Right renal pelvis (tissue), 4 donors: ENCODE measurements at regions not wholly inside any gene's neighbourhood (a gene's known extent, or its start where the extent isn't known, plus 50 kb on each side); places are given as distances from the start of the nearest gene placed in this dataset.

Experiments
- DNase-seq, 4 donors: peaks; one replicate each; pipeline ENCODE4 v3.0.0-alpha.2; 2013; ENCODE audit warnings: low read depth in 4 of 4, low spot score in 3 of 4, missing footprints in 1 of 4

DNA sequence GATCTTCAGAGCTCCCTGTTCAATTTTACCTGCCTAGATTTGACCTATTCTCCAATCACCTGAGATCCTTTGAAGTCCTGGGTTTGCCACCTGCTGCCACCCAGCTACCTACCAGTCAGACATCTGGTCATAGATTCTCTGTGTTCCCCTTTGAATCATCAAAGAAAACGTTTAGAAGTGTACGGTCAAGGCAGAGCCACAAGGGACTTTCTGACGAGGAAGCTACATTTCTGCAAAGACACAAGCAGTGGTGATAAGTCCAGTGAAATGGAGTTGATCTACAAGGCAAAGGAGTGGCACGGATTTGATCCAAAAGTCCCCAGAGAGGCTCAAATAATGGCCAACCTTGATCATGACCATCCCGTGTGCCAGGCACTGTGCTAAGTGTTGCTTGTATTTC is 549.9 kb downstream of the MIAT start:
- DNase-seq = no peak

DNA sequence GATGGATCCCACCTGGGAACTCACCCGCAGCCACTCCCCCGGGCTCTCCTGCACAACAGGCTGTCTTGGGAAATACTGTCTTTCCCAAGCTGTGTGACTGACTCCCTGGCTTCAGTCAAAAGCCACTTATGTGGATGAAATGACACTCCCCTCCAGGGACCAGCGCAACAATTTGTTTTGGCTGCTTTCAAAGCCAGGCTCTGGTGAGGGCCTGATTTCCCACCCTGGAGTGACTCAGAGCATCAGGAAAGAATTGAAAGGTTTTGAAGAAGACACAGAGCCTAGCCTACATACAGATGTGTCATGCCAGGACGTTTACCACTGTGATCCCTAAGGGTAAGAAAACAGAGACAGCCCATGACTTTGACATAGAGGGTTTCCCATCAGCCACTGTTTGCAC is 550.5 kb downstream of the MIAT start:
- no peak for DNase-seq

- DNase-seq = no peak
These were observed 552.8 kb downstream of the MIAT start for GRCh38 chr22:27210111-27210730.

GRCh38 chr22:27212102-27212501 is 554.7 kb downstream of the MIAT start:
- DNase-seq = no peak

DNA sequence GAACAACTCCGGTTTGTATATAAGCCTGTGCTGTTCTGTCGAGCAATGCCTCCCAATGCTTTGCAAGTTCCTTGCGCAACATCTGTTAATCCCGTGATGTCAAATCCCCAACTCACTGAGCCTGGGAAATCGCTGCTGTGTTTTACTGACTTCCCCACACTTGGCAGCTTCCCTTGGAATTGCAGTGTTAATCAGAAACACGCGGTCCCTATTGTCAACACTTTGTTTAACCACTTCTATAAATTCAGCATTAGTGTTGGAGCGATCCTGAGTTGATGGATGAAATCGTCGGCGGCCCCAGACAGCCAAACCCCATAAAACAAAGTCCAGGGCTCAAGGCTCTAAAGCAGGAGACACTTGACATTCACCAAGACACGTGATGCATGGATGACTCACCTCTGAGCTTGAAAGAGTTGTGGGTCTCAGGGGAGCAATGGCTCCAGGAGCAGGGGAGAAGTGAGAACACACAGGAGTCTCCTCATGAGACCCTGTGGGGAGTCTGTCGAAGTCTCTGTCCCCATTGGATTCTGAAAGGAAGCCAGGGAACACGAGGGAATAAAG is 555.3 kb downstream of the MIAT start:
- DNase-seq = peak in 3 of 4 donors; percentile 71 to 80 (median 77)

DNA sequence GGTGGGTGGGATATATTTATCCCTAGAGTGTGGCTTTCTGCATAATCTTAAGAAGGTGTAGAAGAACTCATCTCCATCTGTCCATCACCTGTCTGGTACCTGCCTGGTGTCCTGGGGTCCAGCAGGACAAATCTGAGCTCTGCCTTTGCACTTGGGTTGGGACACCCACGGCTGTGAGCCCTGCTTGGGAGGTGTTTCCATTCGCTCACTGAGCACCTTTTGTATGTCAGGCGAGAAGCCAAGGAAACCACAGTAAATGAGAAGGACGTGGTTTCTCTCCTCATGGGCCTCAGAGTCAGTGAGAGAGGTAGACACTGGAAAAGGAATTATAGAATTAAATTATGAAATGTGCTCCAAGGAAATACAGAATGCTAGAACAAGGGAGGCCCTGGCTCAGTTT is 555.9 kb downstream of the MIAT start:
- DNase-seq = no peak

DNA sequence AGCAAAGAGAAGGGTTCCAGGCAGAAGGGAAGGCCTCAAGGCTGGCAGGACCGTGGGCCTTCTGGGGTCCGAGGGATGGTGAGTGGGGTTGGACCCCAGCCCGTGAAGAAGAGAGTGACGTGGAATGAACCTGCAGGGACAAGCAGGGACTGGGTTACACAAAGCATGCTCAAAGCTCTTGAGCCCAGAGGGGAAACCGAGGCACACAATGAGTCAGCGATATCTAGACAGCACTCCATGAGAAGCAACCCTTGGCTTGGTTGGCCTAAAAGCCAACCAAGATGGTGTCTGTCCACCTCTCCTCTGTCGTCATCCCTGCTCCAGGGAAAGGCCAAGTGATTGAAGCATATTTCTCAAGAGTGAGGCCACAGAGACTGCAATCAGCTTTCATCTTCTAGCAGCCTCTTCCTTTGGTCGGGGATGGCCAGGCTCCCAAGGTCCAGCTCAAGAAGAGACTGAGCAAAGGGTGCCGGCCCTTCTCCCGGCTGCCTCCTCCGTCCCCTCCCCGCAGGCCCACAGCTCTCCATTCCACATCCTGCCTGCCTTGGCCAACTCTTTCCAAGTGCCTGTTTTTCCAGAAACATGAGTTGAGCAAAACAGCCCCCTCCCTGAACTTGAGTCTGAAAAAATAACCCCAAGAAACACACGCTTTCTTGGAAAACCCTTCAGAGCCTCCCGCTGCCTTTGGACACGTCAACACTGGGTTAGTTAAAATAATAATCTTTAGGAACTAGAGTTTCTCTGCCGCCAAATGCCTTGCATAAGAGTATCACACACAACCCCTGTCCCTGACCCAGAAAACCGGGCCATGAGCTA is 556.6 kb downstream of the MIAT start:
- peak in 2 of 4 donors; percentile 44 to 54 for DNase-seq

GRCh38 chr22:27214691-27215090 is 557.3 kb downstream of the MIAT start:
- no peak for DNase-seq

GRCh38 chr22:27215871-27216270 is 558.5 kb downstream of the MIAT start:
- DNase-seq = no peak

GRCh38 chr22:27216444-27216843 is 559.1 kb downstream of the MIAT start:
- DNase-seq = no peak

GRCh38 chr22:27217154-27217553 is 559.8 kb downstream of the MIAT start:
- no peak for DNase-seq

DNA sequence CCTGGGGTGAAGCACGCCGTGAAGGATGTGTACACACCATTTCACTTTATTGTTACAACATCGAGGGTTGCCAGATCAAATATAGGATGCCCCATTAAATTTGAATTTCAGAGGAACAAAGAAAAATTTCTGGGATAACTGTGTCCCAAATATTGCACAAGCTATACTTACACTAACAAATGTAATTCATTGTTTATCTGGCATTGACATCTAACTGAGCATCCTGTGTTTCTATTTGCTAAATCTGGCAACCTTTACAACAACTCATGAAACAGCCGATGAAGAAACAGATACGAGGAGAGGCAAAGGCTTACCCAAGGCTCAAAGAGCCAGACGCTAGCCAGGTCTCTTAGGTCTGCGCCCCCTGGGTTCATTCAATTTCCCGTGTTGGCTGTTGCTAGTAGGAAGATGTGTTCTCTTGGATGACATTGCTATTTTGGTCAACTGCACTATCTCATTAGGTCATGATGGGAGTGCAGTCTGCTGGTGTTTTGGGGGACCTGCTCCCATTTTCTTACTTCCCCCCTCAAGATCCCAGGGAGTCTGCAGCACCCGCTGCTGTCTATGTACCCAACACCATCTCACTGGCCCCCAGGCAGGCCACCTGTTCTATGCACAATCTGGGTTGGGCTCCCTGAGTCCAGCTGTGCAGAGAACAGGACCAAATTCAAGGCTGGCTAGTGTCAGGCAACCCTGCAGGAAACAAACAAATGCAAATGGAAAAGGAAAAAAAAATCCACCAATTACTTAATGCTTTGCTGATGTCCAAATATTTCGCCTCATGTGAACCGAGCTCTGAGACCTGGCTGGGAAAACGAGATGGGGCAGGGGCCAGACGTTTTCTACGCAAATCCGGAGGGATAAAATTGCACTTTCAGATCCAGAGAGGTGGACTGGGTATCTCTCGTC is 560.9 kb downstream of the MIAT start:
- DNase-seq = no peak

DNA sequence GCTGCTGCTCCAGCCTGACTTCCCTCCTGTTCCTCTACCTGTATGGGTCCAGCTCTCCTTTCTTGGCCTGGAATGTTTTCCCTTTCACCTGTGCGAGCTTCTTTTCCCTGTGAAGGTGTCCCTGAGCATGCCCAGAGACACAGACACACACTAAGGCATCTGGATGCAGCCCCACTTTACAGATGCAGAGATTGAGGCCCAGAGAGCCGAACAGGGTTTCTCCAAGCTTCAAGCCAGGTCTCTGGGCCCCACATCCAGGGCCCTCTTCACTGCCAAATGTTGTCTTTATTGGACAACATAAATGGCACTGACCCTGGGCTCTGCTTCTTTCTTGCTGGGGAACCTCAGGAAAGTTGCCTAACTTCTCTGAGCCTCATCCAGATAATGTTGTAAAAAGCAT is 561.6 kb downstream of the MIAT start:
- DNase-seq = no peak

GRCh38 chr22:27220339-27220738 is 563.0 kb downstream of the MIAT start:
- DNase-seq = no peak

DNA sequence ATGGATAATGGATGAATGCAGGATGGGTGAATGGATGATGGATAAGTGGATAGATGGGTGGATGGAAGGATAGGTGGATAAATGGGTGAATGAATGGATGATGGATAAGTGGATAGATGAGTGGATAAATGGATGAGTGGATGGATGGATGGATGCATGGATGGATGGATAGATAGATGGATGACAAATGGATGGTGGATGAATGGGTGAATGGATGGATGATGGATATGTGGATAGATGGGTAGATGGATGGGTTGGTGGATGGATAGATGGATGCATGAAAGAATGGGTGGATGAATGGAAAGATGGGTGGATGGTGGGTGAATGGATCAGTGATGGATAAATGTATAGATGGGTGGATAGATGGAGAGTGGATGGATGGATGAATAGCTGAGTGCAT is 564.8 kb downstream of the MIAT start:
- no peak for DNase-seq

GRCh38 chr22:27223317-27224177 is 566.2 kb downstream of the MIAT start:
- no peak for DNase-seq

DNA sequence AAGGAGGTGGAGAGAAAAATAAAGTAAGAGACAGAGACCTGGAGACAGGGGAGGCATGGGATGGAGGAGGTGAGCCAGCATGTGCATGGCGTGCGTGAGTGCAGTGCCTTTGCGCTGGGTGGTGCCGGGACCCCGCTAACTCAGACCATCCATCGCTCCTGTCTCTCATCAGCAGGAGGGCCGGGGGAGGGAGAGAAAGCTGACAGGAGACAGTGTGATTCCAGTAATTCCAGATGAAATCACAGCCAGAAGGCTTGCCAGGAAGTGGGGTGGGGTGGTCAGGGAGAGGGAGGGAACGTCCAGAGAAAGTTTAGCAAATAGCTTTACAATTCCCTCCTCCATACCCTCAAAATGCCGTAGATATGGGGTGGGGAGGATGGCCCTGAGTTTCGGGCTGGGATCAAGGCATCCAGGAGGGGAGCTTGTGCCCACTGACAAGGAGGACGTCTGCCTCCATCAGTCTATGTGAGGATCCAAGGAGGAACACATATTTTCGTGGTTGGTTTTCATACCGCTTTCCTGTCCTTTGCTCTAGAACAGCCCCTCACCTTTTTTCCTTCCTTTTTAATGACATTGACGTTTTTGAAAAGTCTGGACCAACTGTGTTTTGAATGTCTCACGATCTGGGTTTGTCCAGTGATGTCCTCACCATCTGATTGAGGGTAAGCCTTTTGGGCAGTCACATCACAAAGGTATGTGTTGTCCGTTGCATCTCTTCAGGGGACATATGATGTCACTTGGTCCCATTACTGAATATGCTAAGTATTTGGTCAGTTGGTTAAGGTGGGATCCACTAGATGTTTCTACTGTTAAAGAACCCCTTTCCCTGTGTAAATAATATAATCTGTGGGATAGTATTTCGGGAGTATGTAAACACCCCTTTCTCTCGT is 567.3 kb downstream of the MIAT start:
- no peak for DNase-seq

GRCh38 chr22:27226666-27227065 is 569.3 kb downstream of the MIAT start:
- no peak for DNase-seq

GRCh38 chr22:27228771-27229170 is 571.4 kb downstream of the MIAT start:
- no peak for DNase-seq
